Stimulated activated CD8-positive, alpha-beta memory T cell treated with anti-CD3 and anti-CD28 coated beads, Interleukin-7, amount 100 ng/mL, for 1 hour (primary cell): ENCODE measurements at regions not wholly inside any gene's neighbourhood (a gene's known extent, or its start where the extent isn't known, plus 50 kb on each side); places are given as distances from the start of the nearest gene placed in this dataset.

Source experiments
- DNase-seq, 2 donors: peaks; one replicate each; pipeline ENCODE4 v3.0.0-alpha.2; 2020; ENCODE audit warnings: low read depth in 2 of 2

DNA sequence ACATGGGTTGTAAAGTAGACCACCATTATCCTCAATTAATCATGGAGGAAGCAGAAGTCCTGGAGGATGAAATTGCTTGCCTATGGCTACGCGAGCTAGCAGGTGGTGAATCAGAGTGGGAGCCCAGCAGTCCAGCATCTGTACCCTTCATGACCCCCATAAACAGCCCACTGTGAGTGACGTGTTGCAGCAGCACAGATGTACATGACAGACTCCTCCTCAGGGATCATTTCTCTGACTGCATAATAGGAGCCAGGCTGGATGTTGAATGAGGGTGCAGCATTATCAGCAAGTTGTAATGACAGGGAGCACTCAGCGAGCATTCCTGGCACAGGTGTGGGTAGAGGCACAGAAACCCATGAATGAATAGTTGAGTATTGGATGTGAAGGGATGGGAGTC lies 339.3 kb downstream of the MYCN start:
- no peak for DNase-seq

DNA sequence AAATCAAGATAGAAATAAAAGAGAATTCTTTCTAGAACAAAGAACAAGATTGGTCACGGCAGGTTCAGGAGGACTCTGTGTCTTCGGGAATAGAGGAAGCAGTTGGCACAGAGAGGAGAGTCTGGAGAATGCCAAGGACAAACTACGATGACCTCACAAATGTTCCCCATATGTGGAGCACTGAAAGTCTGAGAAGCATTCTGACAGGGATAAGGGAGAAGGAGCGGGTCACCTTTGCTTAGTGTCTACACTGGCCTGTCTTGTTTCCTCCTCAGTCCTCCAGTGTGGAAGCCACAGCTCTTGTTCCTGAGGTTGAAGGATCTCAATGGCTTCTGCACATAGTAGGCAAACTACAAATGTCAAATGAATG lies 338.8 kb downstream of the MYCN start:
- no peak for DNase-seq

GRCh38 chr2:16278421-16279200 lies 338.3 kb downstream of the MYCN start:
- no peak for DNase-seq

DNA sequence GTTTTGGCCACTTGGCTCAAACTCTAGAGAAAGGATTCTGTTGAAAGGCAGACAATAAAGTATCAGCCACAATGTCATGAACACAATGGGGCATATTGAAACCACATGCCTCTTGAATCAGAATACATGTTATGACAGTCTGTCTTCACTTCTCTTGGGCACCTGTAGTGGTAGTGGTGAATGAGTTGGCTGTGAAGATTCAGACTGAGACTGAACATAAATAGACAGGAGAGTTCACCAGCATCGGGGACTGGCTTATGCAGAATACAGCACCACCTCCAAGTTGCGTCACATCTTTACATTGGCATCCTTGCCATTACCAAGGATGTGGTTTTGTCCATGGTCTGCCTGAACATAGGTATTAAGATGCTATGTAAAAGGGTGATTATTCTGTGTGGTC lies 336.8 kb downstream of the MYCN start:
- no peak for DNase-seq

- no peak for DNase-seq
Observed at GRCh38 chr2:16275661-16276060, 335.3 kb downstream of the MYCN start.

- DNase-seq: no peak
Observed at GRCh38 chr2:16275131-16275530, 334.8 kb downstream of the MYCN start.

DNA sequence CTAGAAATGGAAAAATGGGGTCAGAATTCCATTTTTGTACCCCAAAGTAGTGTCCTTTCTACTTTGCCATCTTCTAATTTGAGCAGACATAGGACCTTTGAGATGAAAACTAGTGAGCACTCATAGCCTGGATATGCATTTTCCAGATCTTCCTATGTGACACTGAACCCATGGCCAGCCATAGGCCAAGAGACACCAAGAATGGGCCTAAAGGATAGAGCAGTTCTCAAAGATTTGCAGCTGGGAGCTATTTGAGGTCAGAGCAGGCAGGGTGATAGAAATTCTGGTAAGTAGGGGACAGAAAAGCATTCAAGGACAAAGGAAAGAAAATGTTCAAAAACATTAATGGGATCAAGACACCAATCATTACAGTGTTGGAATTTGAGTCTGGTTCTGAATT lies 332.8 kb downstream of the MYCN start:
- no peak for DNase-seq

DNA sequence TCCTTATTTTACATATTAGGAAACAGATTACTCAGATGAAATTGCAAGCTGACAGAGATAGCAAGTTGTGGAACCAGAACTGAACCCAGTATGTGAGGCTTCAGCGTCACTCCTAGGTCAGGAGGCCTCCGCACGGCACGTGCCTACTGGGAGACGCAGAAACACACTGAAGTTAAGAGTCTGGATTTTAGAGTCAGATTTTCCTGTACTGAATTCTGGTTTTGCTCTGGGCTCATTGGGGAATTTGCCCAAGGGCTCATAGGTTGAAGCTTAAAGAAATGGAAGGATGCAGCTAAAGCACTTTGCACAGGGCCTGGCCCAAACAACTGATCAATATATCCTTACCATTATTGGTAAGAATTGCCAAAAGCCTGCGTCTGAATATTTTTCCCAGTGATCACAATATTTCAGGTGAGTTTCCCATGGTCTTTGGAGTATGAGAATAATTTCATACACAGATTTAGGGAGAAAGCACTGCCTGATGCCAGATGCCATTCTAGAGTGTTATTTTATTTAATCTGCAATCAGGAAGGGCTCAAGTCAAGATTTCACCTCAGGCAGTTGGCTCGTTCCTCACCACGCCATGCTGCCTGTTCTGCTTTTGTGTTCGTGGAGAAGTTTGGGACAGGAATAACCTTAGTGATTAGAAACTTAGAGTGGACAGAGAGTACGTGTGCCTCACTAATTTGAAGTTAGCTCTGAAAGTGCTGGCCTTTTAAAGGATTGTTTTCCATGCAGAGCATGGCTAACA lies 331.9 kb downstream of the MYCN start:
- no peak for DNase-seq

GRCh38 chr2:16271231-16271896 lies 331.0 kb downstream of the MYCN start:
- no peak for DNase-seq

- no peak for DNase-seq
Observed at GRCh38 chr2:16270441-16270840, 330.1 kb downstream of the MYCN start.

- no peak for DNase-seq
Observed at GRCh38 chr2:16268301-16269000, 328.1 kb downstream of the MYCN start.

- DNase-seq: no peak
Observed at GRCh38 chr2:16266571-16266970, 326.2 kb downstream of the MYCN start.

DNA sequence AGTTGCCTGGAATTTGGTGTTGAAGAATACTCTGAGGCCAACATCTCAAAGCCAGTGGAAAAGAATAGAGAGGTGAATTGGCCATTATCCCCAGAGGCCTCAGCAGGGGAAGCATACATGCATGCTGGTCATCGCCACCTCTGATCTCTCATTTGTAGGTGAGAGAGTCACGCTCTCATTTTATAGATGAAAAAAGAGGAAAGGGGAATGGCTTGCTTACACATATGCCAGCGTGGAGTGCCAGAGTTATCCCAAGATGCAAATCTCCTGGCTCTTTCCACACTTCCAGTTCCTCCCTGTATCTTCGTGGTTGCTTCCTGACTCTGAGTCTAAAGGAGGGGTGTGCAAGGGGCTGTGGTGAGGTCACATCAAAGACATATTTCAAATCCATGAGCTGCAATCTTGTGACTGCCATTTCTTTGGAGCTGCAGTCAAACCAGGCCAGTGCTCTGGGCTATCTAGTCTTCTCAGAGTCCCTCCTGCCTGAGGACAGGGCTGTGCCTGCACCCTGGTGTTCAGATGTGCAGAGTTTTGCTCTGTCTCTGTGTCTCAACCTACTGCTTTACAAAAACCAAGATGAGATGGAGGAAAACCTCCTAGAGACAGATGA lies 324.7 kb downstream of the MYCN start:
- no peak for DNase-seq

- DNase-seq: no peak
Observed at GRCh38 chr2:16264491-16264890, 324.1 kb downstream of the MYCN start.

- DNase-seq: no peak
Observed at GRCh38 chr2:16263241-16263890, 323.0 kb downstream of the MYCN start.

- DNase-seq: no peak
Observed at GRCh38 chr2:16262526-16263178, 322.3 kb downstream of the MYCN start.

GRCh38 chr2:16261791-16262190 lies 321.4 kb downstream of the MYCN start:
- no peak for DNase-seq

GRCh38 chr2:16261071-16261470 lies 320.7 kb downstream of the MYCN start:
- no peak for DNase-seq

DNA sequence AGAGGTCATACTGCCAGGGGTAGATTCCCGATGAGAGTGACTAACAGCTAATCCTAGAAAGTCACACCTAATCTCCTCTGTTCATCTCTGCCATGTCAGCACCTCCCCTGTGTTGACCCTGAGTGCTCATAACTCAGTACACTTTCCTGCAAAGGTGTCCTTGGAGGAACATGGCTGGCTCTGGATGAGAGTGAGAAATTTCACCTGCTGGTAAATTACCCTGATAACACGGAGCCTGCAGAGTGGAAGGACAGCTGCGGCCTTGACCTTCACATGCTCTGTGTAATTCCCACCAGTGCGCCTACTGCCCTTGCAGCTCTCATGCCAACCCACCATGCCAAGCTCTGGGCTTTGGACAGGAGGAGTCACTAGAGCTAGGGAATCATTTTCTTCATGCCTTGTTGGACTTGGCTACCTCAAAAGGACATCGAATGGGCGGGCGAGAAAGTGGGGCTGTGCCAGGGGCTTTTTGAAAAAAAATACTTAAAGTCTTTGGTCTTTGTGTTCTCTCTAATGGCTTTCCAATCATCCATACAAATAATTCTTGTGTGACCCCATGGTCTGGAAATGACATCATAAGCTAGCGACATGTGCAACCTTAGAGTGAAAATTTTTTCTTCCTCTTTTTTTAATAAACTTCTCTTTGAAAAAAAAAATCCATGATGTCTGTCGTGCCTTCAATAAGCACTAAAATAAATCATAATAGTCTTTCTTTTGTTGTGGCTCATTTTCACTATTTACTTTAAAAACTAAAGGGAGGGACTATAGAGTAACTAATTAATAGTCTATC lies 319.9 kb downstream of the MYCN start:
- no peak for DNase-seq

DNA sequence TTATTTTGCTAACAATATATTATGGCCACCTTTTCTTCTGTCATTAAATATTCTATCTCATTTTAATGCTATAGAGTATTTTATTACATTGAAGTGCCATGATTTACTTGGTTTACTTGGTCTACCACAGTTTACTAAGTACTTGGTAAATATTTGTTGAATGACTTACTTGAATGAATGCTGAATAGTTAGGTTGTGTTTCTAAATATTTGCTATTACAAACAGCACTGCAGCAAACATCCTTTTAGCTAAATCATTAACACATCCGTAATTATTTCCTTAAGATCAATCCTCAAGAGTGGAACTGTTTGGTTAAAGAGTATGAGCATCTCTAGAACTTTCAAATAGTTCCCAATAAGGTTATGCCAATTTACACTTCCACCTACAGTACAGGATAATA lies 318.7 kb downstream of the MYCN start:
- no peak for DNase-seq
